Mucosa of descending colon (tissue), 3 donors: ENCODE measurements at regions not wholly inside any gene's neighbourhood (a gene's known extent, or its start where the extent isn't known, plus 50 kb on each side); places are given as distances from the start of the nearest gene placed in this dataset.

Experiments
- ATAC-seq: fragments of 200-7000 bp; cut with Tn5 transposase; one replicate; pipeline ENCODE4 v1.9.1; 2020; ENCODE audit warnings: mild to moderate bottlenecking, moderate library complexity
- DNase-seq, 3 donors: peaks; one replicate each; pipeline ENCODE4 v3.0.0-alpha.2; 2020
- H3K36me3 ChIP-seq: fragments of 200-600 bp; one replicate; pipeline ENCODE4 v1.8.0; 2021; ENCODE audit warnings: low read depth, mild to moderate bottlenecking
- H3K4me1 ChIP-seq: fragments of 200-600 bp; one replicate; pipeline ENCODE4 v1.8.0; 2021; ENCODE audit warnings: low read depth, mild to moderate bottlenecking
- H3K4me3 ChIP-seq: fragments of 200-600 bp; one replicate; pipeline ENCODE4 v1.8.0; 2021; ENCODE audit warnings: mild to moderate bottlenecking
- H3K9me3 ChIP-seq: fragments of 200-600 bp; one replicate; pipeline ENCODE4 v1.8.0; 2021; ENCODE audit warnings: mild to moderate bottlenecking
- intact Hi-C, 2 donors: fragments of 100-400 bp; cut with DNase I in 1 of 2; cut with micrococcal nuclease in 1 of 2; formaldehyde crosslinking; loops; one replicate each; pipeline versions ENCODE4 v1.11.0 to v1.11.1; 2022; cut with DNase I, micrococcal nuclease
- TF ChIP-seq, protein P1 (sequence below): fragments of 200-600 bp; IDR thresholded peaks from one replicate; pipeline ENCODE4 v1.8.0; 2022; ENCODE audit warnings: antibody characterized with exemption, mild to moderate bottlenecking
- donor health status: DM: no; HTN: no; CAD: no; lungs with moderate emphysema.
- donor health status: DM: no; HTN: no; CAD: no.
- donor health status: DM: no; HTN: yes; CAD: no.

DNA sequence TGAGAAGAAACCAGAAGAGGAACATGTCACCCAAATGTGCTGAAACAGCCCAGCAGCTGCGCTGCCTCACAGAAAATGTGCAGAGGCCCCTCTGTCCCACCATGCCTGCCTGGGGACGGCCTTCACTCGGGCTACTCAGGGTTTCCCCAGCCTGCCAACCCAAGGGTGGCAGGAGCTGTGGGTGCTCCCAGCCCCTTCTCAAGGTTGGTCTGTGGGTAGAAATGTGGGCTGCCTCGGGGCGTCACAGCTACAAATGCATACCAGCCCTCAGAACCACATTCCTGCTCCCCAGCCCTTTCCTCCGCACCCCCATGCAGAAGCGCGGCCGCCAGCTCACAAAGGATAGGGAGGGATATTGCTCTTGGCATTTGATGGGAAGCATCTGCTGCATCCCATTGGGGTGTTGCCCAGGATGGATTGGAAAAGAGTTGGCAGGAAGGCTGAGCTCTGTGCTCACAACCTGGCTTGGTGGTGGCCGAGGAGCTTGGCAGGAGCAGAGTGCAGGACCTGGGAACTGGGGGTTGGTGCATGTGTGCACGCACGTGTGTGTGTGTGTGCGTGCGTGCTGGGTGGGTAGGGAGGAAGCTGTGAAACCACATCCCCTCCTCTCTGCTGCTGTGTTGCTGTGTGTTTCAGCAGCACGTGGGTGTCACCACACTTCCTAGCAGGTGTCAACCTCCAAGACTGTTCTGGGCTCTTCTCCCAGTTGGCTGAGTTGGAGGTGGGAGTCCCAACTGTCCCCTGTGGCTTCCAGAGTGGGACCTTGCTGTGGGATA, 304.4 kb downstream of the SEC14L1 start:
- Histone ChIP-seq H3K9me3 (no peaks in the 10 kb centered on the region), H3K4me3 (no peak overlapping the region), H3K36me3 (no peaks in the 10 kb centered on the region), H3K4me1 (peaks cover 54% of the 10 kb centered on the region)
- peak; percentile 73 to 92 (median 75) for DNase-seq
- intact Hi-C loops, result no loop called here
- TF ChIP-seq, protein P1, sequence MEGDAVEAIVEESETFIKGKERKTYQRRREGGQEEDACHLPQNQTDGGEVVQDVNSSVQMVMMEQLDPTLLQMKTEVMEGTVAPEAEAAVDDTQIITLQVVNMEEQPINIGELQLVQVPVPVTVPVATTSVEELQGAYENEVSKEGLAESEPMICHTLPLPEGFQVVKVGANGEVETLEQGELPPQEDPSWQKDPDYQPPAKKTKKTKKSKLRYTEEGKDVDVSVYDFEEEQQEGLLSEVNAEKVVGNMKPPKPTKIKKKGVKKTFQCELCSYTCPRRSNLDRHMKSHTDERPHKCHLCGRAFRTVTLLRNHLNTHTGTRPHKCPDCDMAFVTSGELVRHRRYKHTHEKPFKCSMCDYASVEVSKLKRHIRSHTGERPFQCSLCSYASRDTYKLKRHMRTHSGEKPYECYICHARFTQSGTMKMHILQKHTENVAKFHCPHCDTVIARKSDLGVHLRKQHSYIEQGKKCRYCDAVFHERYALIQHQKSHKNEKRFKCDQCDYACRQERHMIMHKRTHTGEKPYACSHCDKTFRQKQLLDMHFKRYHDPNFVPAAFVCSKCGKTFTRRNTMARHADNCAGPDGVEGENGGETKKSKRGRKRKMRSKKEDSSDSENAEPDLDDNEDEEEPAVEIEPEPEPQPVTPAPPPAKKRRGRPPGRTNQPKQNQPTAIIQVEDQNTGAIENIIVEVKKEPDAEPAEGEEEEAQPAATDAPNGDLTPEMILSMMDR, result no peak
- peak; percentile 66 for ATAC-seq

DNA sequence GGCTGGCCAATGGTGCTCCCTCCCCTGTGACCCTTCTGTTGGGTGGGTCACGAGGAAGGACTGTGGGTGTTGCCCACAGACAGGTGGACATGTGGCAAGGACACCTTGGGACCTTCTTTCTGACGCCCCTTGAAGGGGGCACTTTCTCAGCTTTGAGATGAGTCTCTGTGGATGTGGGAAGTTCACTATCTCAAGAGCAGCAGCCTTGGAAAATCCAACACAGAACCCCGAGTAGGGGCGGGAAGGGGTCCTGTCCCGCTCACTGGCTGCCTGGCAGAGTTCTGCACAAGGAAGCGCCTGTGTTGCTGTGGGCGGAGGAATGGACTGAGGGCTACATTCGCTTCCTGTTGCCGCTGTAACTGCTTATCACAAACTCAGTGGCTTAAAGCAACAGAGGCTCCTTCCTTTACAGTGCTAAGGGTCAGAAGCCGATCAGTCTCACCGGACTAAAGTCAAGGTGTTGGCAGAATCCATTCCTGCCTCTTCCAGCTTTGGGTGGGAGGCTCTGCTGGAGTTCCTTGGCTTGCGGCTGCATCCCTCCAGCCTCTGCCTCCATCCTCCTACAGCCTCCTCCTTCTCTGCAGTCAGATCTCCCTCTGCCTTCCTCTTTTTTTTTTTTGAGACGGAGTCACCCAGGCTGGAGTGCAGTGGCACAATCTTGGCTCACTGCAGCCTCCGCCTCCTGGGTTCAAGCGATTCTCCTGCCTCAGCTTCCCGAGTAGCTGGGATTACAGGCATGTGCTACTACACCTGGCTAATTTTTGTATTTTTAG, 305.2 kb downstream of the SEC14L1 start:
- H3K4me3 ChIP-seq, result no peak overlapping the region
- no peaks in the 10 kb centered on the region for H3K36me3 ChIP-seq
- peaks cover 55% of the 10 kb centered on the region for H3K4me1 ChIP-seq
- H3K9me3 ChIP-seq, result no peaks in the 10 kb centered on the region
- TF ChIP-seq, protein P1, result no peak
- DNase-seq, result peak; percentile 76 to 87 (median 78)
- peak; percentile 75 for ATAC-seq
- intact Hi-C loops, result no loop called here

DNA sequence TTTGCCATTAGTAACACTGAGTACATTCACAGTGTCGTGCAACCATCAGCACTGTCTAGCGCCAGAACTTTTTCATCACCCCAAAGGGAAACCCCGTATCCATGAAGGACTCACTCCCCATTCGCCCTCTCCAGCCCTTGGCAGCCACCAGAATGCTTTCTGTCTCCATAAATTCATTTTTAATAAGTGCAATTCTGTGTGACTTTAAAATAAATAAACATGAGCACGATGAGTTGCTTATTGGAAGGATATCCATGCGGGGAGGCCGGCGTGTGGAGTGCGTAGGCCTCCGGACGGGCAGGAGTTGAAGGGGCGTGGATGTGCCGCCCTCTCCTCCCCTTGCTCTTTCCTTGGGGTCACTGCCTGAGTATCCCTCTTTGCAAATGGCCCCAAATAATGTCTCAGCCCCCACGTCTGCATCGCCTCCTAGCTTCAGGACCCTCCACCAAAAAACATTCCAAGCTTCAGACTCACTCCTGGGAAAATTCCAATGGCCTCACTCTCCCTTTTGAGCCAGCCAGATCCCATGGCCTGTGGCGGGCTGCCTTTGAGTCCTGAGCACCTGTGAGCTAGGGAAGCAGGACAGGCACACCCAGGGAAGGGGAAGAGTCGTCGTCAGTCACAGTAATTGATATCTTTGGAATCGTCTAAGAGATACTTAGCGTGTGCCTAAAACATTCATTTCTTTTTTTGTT, 306.3 kb downstream of the SEC14L1 start:
- ATAC-seq, result no peak
- intact Hi-C loops, result no loop called here
- DNase-seq, result no peak
- Histone ChIP-seq H3K4me1 (peaks cover 56% of the 10 kb centered on the region), H3K4me3 (no peak overlapping the region), H3K9me3 (no peaks in the 10 kb centered on the region), H3K36me3 (no peaks in the 10 kb centered on the region)
- TF ChIP-seq, protein P1, result no peak

DNA sequence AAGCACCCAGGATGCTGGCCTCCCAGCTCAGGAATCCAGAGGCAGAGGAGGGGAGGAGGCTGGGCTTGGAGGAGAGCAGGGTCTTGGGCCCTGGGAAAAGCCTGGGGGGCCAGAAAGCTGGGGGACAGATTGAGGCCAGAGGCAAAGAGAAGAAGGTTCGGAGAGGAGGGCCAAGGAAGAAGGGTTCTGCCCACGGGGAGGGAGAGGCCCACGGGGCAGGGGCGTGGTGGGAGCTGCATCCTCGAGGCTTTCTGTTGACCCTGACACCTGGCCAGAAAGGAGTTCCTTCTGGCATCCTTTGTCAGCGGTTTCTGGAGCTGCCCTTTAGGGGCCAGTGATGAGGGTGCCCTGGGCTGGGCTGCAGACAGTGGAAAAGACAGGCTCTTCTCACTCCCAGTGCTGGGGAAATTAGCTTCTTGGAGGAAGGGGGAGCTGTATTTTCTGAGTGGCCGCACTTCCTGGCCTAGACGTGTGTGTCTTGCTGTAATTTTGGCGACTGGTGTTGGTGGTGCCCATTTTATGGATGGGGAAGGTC, 308.7 kb downstream of the SEC14L1 start:
- Histone ChIP-seq H3K4me3 (no peak overlapping the region), H3K36me3 (no peaks in the 10 kb centered on the region), H3K4me1 (peaks cover 57% of the 10 kb centered on the region), H3K9me3 (no peaks in the 10 kb centered on the region)
- intact Hi-C loops, result no loop called here
- DNase-seq (no peak), ATAC-seq (no peak)
- TF ChIP-seq, protein P1, result no peak

DNA sequence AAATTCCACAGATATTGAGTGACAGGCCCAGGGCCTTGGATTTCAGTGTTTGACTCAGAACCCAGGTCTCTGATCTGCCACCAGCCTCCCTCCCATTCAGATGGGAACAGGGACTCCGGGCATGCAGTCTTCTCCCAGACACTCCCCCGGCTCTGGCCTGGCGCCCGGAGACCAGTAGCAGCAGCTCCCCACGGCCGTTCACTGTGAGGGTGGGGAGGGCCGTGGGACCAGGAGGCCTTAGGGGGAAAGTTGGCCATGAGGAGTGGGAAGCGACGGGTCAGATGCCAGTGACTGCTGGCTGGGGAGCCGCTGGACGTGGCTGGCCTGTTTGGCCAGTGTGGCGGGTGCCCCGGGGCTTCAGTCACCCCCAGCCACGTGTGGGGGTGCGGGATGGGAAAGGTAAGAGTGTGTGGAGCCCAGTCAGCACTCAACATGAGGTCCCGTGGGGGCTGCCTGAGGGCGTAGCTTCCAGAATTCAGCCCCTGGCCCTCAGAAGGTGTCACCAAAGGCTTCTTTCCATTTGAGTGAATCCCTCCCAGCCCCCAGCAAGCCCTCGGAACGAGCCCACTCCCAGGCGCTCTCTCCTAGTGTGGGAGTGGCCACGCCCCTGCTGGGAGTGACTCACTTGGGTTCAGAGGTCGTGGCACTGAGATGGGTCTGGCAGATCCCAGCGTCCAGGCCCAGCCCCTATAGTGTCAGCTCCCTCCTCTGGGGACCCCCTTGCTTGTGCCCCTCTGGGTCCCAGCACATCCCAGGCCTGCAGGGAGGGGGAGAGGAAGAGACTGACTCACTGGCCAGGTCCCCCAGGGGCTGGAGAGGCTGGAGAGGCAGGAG, 309.4 kb downstream of the SEC14L1 start:
- TF ChIP-seq, protein P1, result no peak
- Histone ChIP-seq H3K4me3 (no peak overlapping the region), H3K4me1 (peaks cover 50% of the 10 kb centered on the region), H3K36me3 (no peaks in the 10 kb centered on the region), H3K9me3 (no peaks in the 10 kb centered on the region)
- ATAC-seq (peak; percentile 57), DNase-seq (peak; percentile 78 to 86 (median 81))
- intact Hi-C loops, result no loop called here
